Muscle of back (tissue), 3 donors: ENCODE measurements at regions not wholly inside any gene's neighbourhood (a gene's known extent, or its start where the extent isn't known, plus 50 kb on each side); places are given as distances from the start of the nearest gene placed in this dataset.
"Not testable (repeated sequence)": the region's sequence is repeated elsewhere in the genome, so short reads cannot be mapped to it uniquely, and the experiment has no call there.

ENCODE experiments used
- DNase-seq, 3 donors: peaks; one replicate each; pipeline versions ENCODE4 v3.0.0 to v3.0.0-alpha.2; 2013

DNA sequence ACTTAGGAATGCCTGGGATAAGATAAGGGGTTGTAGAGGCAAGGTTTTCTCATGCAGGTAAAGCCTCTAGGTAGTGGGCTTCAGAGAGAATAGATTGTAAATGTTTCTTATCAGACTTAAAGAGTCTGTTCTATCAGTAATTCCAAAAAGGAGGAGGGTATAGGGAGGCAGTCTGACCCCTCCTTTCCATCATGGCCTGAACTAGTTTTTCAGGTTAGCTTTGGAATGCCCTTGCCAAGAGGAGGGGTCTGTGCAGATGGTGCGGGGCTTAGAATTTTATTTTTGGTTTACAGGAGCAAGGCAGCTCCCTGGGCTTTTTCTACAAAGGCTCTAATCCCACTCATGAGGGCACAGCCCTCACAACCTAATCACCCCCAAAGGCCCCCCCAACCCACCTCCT is 135.0 kb downstream of the B3GNT2 start:
- no peak for DNase-seq

DNA sequence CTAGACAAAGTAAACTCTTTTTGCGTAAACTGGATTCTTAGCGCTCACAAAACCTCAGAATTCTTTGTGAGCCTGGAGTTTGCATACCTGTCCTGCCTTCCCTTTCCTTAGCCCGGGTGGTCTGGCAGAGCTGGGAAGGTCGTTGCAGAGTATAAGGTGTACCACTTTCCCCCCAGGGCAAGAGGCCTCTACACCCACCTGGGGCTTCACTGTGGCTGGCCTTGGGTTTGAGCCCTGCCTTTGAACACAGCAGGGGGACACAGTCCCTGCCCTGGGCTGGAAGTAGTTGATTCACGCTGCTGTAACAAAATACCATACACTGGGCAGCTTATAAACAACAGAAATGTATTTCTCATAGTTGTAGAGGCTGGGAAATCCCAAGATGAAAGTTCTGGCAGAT is 133.9 kb downstream of the B3GNT2 start:
- DNase-seq: no peak

DNA sequence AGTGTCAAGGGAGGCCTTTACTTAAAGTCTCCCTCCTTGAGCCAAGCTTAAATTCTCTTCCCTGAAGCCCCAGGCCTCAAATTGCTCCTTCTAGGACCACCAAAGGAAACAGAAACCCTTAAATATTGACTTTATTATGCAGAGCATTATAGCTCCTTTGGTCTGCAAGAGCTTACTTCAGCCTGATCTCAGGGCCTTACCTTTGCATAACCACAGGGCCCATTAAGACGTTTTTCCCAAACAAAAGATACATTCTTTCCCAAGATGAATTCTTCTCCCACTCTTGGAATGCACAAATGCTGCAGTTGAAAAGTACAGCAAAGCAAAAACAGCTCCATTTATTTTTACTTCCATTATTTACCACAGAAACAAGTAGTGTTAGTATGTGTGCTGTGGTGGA is 130.8 kb downstream of the B3GNT2 start:
- DNase-seq: no peak

DNA sequence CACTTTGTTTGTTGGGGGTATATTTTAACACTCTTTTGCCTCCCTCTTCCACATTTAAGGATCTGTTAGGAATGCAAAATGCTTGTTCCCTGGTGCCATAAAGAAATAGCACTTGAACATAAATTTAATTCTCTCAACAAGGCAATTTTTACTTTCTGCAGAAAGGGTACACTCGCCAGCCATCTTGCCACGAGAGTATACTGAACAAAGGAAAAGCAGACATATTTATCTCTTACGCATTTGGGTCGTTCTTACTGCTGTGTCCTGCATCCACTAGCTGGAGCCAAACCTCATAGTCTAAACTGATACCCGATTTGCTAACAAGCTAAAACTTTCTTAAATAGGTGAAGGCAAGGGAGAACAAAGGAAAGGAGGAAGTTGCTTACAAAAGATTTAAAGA is 129.5 kb downstream of the B3GNT2 start:
- DNase-seq: no peak

DNA sequence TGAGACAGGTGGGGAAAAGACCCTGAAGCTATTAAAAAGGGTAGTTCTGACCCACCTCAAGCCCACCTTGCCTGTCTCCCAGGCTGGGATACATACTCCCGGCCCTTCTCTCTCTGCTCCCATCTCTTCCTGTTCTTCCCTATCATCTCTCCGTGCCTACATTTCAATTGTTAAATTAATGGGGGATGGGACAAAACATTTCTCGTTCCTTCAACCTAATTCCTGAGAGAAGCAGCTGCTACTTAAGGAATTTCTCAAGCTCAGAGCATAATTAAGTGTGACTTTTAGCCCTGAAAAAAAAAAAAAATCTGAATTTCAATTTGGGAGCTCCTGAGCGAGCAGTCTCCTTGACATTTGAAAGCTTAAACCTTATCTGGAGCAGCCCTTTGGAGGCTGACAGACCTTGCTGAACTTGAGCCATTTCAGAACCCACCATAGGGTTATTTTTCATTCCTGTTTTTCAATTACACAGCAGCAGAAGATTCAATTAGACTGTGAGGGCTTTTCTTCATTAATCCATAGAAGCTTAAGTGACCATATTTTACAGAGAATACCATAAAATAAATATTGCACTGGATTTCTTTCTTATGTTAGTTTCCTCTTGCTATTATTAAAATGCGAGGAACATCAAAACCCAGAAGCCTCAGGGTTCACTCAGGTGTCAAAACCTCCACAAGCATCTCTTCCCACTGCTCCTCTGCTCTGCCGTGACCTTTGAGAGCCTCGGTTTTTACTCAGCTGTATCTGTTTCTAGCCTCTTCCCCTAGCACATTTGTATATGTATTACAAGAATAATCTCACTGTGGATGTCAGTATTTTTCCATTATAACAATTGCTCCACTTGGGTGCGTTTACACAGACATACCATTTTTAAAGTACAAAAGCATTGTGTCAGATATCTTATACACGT is 125.7 kb downstream of the B3GNT2 start:
- DNase-seq: no peak

DNA sequence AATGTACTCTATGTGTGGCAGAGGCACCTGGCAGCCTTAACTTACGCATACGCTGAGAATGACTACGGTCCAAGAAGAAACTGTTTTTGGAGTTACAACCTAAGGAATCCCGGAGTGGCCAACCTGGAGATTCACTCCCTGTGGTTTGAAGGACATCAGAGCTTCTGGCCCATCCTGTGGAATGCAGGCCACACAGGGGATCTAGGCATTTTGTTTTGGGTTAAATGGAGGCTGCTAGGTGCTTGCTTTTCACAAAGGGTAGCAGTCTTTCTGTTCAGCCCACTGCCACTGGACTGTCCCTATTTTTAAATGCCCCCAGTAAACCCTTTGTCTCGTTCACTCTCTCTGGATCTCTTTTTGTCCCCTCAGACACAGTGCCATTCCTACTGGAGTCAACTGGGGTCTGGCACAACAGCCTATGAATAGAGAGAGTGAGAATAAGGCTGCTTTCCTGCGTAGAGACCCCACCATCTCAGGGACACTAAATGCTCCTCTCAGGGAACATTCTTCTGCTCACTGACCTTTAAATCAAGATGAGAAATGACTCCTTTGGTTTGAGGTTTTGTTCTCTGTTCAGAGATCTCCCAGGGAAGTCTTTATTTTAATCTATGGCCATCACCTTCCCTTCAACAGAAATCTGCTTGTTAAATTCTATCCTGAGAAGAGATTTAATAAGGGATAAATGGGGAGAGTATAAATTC is 124.9 kb downstream of the B3GNT2 start:
- DNase-seq: no peak

DNA sequence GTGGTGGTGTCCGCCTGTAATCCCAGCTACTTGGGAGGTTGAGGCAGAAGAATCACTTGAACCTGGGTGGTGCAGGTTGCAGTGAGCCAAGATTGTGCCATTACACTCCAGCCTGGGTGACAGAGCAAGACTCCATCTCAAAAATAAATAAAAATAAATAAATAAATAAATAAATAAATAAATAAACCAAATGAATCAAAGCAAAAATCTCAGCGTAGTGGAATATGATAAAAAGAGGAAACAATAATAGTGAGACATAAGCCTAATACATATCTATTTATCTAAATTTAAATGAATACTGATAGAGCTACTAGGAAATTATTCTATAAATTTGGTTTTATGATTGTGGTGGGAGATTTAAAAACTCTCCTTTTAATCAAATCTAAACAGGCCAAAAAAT is 124.2 kb downstream of the B3GNT2 start:
- DNase-seq: not testable (repeated sequence)

DNA sequence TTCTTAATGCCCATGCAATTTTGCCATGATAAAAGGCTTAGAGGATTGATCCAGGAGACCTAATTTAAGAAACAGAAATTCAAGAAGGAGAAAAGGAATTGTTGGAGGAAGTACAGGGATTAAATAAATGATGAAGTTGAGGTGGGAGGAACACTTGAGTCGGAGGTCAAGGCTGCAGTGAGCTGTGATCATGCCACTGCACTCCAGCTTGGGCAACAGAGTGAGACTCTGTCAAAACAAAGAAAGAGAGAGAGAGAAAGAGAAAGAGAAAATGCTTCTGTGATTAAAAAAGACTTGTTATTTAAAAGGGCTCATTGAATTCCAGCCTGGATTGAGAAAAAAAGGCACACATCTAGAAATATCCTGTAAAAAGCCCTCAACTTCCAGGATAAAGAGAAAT is 123.2 kb downstream of the B3GNT2 start:
- DNase-seq: no peak

DNA sequence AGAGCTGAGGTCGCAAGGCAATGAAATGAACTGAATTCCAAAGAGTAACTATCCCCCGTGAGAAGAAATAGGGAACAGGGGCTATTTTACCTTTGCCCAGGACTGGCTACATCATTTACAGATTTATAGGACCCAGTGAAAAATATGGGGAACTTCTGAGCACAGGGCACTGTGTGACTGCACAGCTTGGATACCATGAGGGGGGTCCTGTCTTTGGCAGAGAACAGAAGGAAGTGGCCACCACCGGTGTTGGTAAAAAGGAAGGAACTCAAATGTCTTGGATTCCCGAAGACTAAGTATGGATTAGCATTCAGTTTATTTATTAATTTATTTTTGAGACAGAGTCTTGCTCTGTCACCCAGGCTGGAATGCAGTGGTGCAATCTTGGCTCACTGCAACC is 119.6 kb downstream of the B3GNT2 start:
- no peak for DNase-seq

DNA sequence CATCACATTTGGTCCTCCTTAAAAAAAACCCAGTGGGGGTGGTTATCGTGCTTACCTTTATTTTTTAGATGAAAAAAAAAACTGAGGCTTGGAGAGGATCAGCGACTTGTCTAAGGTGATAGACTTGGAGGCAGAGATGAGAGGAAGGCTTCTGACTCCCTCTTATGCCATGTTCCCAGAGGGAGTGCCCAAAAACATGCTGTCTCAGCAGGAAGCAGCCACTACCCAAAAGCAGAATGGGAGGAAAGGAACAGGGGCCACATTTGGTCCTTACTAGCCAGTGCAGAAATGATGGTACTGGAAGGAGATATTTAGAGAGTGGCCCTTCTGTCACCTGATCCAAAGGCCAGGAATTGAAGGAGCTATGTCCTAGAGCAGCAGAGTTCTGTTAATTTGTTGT is 118.4 kb downstream of the B3GNT2 start:
- no peak for DNase-seq

DNA sequence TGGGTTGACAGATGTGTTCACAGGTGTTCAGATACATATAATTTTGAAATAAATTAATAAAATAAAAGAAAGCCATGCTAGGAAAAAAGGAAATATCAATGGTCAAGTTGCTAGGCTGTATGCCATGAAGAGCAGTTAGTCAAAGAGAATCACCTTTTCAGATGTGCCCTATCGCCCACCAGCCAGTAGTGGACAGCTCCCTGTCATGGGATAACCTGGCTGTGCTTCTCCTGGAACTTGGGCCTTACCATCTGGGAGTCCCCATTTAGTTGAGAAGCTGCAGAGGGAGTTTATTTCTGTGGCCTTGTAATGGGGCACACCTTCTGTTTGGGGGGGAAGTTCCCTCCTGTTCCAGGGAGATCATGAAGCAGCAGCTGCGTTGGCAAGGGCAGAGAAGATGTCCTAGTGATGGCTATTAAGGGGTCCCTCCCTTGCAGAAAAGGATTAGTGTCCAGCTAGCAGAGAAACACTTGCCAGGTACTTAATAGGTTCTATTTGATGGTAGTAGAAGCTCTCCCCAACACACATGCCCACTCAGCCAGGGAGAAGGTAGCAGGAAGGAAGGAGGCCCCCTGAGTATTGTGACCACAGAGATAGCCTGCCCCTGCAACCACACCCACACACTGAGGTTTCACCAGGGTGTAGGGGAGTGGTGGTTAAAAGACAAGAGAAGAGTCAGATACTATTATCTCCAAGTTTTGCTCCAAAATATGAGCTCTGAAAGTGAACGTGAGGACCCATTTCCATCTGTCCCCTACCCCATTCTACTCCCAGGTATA is 117.7 kb downstream of the B3GNT2 start:
- no peak for DNase-seq

DNA sequence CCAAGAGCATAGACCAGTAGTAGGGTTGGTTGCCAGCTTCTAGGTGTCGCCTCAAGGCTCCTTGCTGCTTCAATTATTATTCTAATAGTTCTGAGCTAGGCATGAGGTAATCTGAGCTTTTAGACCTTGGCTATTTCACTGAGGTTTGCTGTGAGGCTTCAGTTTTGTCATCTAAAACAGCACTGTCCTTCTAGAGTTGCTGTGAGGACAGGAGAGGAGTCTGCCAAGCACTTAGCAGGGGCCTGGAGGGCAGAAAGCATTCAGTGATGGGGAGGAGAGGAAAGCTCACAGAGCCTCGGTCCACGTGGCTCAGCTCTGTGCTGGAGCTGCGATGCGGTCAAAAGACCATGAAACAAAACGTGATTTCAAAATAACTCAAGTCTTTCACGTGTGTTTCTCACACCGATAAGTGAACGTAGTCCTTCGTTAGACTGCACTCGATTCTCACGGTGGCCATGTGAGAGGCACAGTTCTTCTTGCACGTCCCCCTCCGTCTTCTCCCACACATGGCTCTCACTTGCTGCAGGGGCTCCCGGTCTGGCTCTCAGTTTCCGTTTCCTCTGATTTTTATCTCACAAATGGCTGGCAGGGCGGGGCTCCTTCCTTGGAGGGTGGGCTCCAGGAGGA is 113.7 kb downstream of the B3GNT2 start:
- peak in 1 of 3 donors; percentile 24 for DNase-seq

DNA sequence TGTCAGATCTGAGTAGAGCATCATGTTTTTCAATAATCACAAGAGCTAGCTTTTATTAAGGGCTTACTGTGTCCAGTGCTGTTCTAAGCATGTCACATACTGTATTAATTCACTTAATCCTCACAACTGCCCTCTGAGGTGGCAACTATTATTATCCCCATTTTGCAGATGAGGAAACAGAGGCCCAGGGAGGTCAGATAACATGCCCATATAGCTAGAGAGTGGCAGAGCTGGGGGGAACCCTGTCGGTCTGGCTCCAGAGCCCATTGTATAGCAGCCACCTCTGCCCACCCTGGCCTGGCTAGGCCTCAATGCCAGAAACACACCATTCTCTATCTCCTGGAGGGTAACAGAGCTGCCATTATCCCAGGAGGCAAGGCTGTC is 113.2 kb downstream of the B3GNT2 start:
- DNase-seq: no peak

DNA sequence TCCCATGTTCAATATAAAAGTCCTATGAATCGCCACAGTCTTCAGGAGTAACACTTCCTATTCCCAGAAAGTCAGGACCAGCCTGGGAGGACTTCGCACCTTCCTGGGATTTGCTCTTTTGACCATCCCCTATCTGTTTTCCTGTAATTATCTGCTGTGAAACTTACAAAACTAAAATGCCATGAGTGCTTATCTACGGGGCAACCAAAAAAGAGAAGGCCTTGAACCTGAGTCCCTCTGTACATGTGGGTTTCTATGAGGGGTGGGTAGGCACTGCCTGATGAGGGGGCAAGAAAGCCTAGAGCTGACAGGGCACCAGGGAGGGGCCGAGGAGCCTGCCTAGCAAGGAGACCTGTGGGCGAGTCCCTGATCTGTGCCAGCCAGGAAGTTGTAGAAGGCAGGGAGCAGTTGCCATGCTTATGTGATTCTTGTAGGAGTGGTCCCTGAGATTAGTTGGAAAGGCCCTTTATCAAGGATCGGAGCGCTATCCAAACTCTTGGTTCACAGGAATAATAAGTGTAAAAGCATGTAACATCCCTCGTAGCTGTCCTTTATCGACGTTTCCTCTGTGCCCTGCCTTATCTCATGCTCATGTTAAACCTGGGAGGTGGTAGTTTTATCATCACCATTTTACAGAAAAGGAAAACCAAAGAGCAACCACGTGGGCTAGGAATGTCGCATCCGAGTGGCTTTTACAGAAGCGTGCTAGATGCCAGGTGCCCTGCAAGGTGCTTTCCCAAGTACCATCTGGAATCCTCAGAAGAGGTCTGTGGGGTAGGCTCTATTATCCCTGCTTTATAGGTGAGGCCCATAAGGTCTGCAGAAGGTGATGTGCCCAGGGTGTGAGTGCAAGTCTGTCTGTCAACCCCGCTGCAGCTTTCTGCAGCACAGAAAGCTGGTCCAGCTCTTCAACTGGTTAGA is 111.8 kb downstream of the B3GNT2 start:
- DNase-seq: no peak

DNA sequence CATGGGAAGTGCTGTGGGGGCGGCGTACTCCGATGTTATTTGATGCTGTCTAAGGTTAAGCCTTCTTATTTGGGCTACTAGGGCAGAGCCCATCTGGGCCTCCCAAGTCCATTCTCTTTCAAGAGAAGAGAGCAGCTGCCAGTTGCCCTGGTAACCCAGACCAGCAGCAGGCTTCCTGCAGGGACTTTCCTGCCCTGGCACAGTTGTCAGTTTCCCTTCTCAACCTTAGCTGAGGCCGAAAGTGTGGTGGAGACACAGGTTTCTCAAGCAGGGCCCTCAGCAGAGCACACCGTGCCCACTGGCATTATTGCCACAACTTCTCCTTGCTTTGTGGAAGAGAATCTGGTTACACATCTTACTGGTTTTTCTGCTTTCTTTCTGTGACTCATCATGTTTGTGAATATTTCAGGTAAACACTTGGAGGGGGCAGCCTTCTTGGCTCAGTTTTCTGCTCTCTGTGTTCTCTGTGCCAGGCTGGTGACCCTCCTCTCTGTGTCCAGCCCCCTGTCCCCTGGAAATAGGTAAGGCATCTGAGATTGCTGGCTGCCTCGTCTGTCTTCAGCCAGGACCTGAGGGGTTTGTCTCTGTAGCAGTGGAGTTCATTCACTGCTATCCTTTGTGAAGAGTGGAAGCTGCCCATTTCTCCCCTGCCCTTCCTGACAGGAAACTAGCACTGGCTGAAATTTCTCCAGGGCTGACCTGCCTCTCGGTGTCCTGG is 111.0 kb downstream of the B3GNT2 start:
- no peak for DNase-seq

DNA sequence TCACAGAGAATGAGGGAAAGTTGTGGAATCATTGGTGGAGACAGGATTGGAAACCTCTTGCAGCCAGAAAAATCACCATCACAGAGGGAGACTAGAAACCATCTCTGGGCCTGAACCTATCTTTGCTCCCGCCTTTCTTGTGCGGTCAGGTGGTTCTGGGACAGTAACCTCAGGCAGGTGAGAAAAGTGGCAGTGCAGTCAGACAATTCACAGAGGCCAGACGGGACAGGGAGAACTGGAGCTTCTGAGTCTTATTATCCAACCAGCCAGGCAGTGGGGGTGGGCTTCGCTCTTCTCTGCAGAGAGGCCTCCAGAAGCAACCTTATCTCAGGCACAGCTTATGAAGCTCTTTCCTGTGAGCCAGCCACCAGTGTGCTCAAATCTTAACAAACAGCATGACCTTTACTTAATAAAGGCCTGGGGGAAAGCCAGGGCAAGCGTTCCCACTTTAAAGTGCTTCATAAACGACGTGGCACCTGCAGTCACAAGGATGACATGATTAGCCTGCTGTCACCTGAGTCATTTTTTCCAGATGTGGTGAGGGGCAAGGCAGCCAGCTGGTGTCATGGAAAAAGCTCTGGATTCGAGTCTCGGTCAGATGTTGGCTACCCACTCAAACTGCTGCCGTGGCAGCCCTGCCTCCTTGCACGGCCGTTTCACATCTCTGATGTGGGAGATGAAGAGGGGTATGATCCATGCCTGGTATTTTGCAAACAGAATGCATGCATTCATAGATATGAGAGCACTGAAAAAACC is 109.7 kb downstream of the B3GNT2 start:
- DNase-seq: no peak

DNA sequence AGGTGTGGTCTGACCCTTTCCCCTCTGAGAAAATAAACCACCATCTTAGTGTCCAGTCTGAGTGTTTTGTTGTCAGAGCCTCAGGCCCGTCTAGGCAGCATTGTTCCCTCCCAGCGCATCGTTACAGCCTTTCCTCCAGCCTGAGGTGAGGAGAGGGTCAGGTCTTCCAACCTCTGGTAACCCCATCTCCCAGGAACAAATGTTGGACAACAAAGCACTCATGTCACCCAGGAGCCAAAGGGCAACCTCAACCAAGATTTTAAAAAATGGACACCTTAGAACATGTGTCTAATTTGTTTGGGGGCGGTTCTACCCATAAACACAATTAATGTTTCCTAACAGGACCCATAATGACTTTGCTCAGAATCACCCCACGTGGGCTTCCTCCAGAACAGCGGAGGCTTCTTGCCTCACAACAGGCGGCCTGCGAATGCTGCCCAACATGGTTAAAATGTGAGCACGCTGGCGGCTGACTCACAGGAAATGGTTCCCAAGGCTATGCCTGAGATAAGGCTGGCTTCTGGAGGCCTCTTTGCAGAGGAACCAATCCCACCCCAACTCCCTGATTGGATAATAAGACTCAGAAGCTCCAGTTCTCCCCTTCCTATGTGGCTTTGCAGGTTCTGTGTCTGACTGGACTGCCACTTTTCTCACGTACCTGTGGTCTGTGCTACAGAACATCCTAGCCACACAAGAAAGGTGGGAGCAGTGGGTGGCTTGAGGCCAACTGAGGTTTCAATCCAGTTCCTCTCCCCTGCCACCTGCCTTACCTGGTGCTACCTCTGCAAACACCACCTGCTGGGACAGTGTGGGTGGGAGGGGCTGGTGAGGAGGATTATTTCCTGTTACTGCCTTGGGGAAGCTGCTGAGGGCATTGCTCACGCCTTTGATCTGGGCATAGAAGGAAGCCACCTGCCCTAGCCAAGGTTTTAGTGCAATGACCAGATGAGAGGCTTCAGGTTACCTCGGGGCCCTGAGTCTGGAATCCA is 108.8 kb downstream of the B3GNT2 start:
- peak in 1 of 3 donors; percentile 47 for DNase-seq

DNA sequence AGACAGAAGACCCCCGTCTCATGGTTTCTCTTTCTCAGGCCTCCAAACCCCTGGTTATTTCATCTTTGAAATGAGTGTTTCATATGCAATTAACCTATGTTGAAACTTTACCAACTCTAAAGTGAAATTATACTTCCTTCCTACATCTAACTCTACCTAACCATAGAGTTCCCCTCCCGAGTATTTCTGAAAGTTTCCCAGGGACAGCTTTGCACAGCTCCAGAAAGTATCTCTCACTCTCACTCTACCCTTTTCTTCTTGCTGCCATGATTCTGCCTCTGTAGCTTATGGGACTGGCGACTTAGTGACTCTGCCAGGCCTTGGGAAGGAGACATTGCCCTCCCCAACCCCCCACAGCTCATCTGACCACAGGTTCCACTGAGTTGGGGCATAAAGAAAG is 107.9 kb downstream of the B3GNT2 start:
- no peak for DNase-seq
